Neural cell (in vitro differentiated cells): ENCODE measurements at regions not wholly inside any gene's neighbourhood (a gene's known extent, or its start where the extent isn't known, plus 50 kb on each side); places are given as distances from the start of the nearest gene placed in this dataset.

Experiments used
- H2AFZ ChIP-seq: fragments of 200-600, 300-800 bp; sonication (generic), shearing (Covaris generic); 2 replicates; pipeline ENCODE4 v1.6.0; 2014; ENCODE audit warnings: low read depth, mild to moderate bottlenecking, antibody characterized with exemption, low read length, moderate library complexity
- H3F3A ChIP-seq: fragments of 200-600 bp; shearing (Covaris generic); 2 replicates; pipeline ENCODE4 v1.6.1; 2016; ENCODE audit warnings: mild to moderate bottlenecking, moderate library complexity, mixed read lengths, antibody characterized with exemption, low read length; ENCODE audit not compliant: insufficient read depth, poor library complexity, severe bottlenecking
- H3K27ac ChIP-seq: fragments of 200-600, 300-800 bp; sonication (generic), shearing (Covaris generic); 2 replicates; pipeline ENCODE4 v1.5.1; 2014; ENCODE audit warnings: mild to moderate bottlenecking, low read length, moderate library complexity
- H3K27me3 ChIP-seq: fragments of 300-800, 200-600 bp; sonication (generic), shearing (Covaris generic); 2 replicates; pipeline ENCODE4 v1.6.0; 2014; ENCODE audit warnings: mild to moderate bottlenecking, low read depth, low read length, moderate library complexity; ENCODE audit not compliant: insufficient read depth
- H3K36me3 ChIP-seq: fragments of 300-800, 200-600 bp; sonication (generic), shearing (Covaris generic); 2 replicates; pipeline ENCODE4 v1.5.1; 2014; ENCODE audit warnings: mild to moderate bottlenecking, antibody characterized with exemption, low read length, moderate library complexity; ENCODE audit not compliant: insufficient read depth
- H3K4me2 ChIP-seq: fragments of 300-800, 200-600 bp; sonication (generic), shearing (Covaris generic); 2 replicates; pipeline ENCODE4 v1.6.0; 2014; ENCODE audit warnings: mild to moderate bottlenecking, low read length
- H3K4me3 ChIP-seq: fragments of 300-800, 200-600 bp; sonication (generic), shearing (Covaris generic); 2 replicates; pipeline ENCODE4 v1.5.1; 2014; ENCODE audit warnings: mild to moderate bottlenecking, low read length, moderate library complexity
- H3K79me2 ChIP-seq: fragments of 200-600 bp; shearing (Covaris generic); replicated peaks from 2 replicates; pipeline ENCODE4 v1.6.0; 2014; ENCODE audit warnings: mild to moderate bottlenecking, low read length, moderate library complexity; ENCODE audit not compliant: insufficient read depth
- H3K9ac ChIP-seq: fragments of 300-800, 200-600 bp; sonication (generic), shearing (Covaris generic); 2 replicates; pipeline ENCODE4 v1.6.1; 2016; ENCODE audit warnings: mild to moderate bottlenecking, low read length, mixed read lengths
- H3K9me2 ChIP-seq: fragments of 200-600 bp; shearing (Covaris generic); 2 replicates; pipeline ENCODE4 v1.6.1; 2016; ENCODE audit warnings: mild to moderate bottlenecking, low read length, mixed read lengths; ENCODE audit not compliant: insufficient read depth
- H3K9me3 ChIP-seq: fragments of 200-600, 300-800 bp; sonication (generic), shearing (Covaris generic); 2 replicates; pipeline ENCODE4 v1.6.1; 2016; ENCODE audit warnings: mild to moderate bottlenecking, mixed run types, low read length, moderate library complexity, mixed read lengths
- H4K20me1 ChIP-seq: fragments of 200-600 bp; shearing (Covaris generic); 2 replicates; pipeline ENCODE4 v1.6.1; 2016; ENCODE audit warnings: mild to moderate bottlenecking, mixed run types; ENCODE audit not compliant: insufficient read depth
- CTCF ChIP-seq: fragments of 450-650 bp; IDR thresholded peaks from 2 replicates; pipeline ENCODE4 v1.5.1; 2014; ENCODE audit warnings: antibody characterized with exemption, mild to moderate bottlenecking, moderate library complexity; ENCODE audit not compliant: poor library complexity, severe bottlenecking
- EP300 ChIP-seq: fragments of 450-650 bp; conservative IDR thresholded peaks from 2 replicates; pipeline ENCODE4 v1.6.1; 2014; ENCODE audit warnings: antibody characterized with exemption, mild to moderate bottlenecking, moderate library complexity; ENCODE audit not compliant: poor library complexity, severe bottlenecking
- EZH2 ChIP-seq: fragments of 200-600, 300-800 bp; shearing (Covaris generic), sonication (generic); IDR thresholded peaks from 2 replicates; pipeline ENCODE4 v1.6.1; 2014; ENCODE audit warnings: antibody characterized with exemption, low read length, borderline replicate concordance, mild to moderate bottlenecking; ENCODE audit not compliant: insufficient read depth, poor library complexity, severe bottlenecking
- MXI1 ChIP-seq: fragments of 450-650 bp; conservative IDR thresholded peaks from 2 replicates; pipeline ENCODE4 v1.6.1; 2014; ENCODE audit warnings: antibody characterized with exemption, mild to moderate bottlenecking; ENCODE audit not compliant: poor library complexity, severe bottlenecking
- POLR2AphosphoS5 ChIP-seq: IDR thresholded peaks from 2 replicates; pipeline ENCODE4 v1.6.1; 2012
- RAD21 ChIP-seq: fragments of 450-650 bp; conservative IDR thresholded peaks from 2 replicates; pipeline ENCODE4 v1.6.1; 2014; ENCODE audit warnings: antibody characterized with exemption, mild to moderate bottlenecking, moderate library complexity
- REST ChIP-seq: IDR thresholded peaks from 2 replicates; pipeline ENCODE4 v1.6.1; 2012; ENCODE audit warnings: borderline replicate concordance
- SMC3 ChIP-seq: fragments of 450-650 bp; conservative IDR thresholded peaks from 2 replicates; pipeline ENCODE4 v1.6.1; 2014; ENCODE audit warnings: antibody characterized with exemption, mild to moderate bottlenecking, moderate library complexity; ENCODE audit not compliant: poor library complexity
- TAF1 ChIP-seq: IDR thresholded peaks from 2 replicates; pipeline ENCODE4 v1.6.1; 2012; ENCODE audit warnings: low read depth

DNA sequence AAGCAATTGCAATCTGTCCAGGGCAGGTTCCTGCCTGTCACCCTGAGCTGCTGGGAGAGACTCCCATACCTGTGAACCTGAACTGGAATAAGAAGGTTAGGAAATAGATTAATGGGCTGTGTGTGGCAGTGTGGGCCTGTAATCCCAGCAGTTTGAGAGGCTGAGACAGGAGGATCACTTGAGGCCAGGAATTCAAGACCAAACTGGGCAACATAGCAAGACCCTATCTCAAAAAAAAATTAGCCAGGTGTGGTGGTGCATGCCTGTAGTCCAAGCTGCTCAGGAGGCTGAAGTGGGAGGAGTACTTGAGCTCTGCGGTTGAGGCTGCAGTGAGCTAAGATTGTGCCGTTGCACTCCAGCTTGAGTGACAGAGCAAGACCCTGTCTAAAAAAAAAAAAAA, 127.7 kb upstream of the DSEL start:
- Histone ChIP-seq H2AFZ (no peak overlapping the region), H3K9me2 (no peaks in the 10 kb centered on the region), H3K36me3 (no peaks in the 10 kb centered on the region), H3K79me2 (no peaks in the 10 kb centered on the region), H4K20me1 (no peaks in the 10 kb centered on the region), H3K4me2 (no peak overlapping the region), H3K27ac (no peak overlapping the region), H3K27me3 (no peaks in the 10 kb centered on the region), H3K9me3 (no peaks in the 10 kb centered on the region), H3K9ac (no peak overlapping the region), H3K4me3 (no peak overlapping the region), H3F3A (no peaks in the 10 kb centered on the region)
- TF ChIP-seq POLR2AphosphoS5 (no peak), SMC3 (no peak), RAD21 (no peak), CTCF (no peak), REST (no peak), EP300 (no peak), MXI1 (no peak), EZH2 (no peak), TAF1 (no peak)

DNA sequence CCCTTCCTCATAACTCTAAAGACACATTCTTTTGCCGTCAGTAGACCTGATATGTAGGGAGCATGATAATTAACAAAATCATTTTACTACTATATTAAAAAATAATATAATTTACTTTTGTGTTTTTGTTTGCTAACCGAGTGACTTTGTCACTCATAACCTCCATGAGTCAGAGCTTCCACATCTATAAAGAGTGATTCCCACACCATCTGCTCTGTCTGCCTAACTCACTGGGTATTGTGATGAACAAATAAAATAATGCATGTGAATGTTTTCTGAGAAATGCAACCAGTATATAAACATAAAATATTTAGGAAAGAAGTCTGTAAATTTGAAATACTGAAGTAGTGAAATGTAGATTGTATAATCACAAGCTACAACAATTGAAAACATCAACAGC, 123.4 kb upstream of the DSEL start:
- H3K27ac ChIP-seq, result peak overlapping the region; percentile 13
- no peaks in the 10 kb centered on the region for H3K9me2 ChIP-seq
- no peaks in the 10 kb centered on the region for H3K79me2 ChIP-seq
- no peaks in the 10 kb centered on the region for H3K9me3 ChIP-seq
- TF ChIP-seq SMC3 (no peak), POLR2AphosphoS5 (no peak), RAD21 (no peak), REST (no peak), CTCF (no peak), TAF1 (no peak), EZH2 (no peak), MXI1 (no peak), EP300 (no peak)
- no peak overlapping the region for H3K9ac ChIP-seq
- no peak overlapping the region for H2AFZ ChIP-seq
- no peak overlapping the region for H3K4me2 ChIP-seq
- H3K27me3 ChIP-seq, result no peaks in the 10 kb centered on the region
- no peaks in the 10 kb centered on the region for H4K20me1 ChIP-seq
- no peaks in the 10 kb centered on the region for H3K36me3 ChIP-seq
- no peak overlapping the region for H3K4me3 ChIP-seq
- H3F3A ChIP-seq, result no peaks in the 10 kb centered on the region
